ENCODE measurements at regions not wholly inside any gene's neighbourhood (a gene's known extent, or its start where the extent isn't known, plus 50 kb on each side); places are given as distances from the start of the nearest gene placed in this dataset.

DNA sequence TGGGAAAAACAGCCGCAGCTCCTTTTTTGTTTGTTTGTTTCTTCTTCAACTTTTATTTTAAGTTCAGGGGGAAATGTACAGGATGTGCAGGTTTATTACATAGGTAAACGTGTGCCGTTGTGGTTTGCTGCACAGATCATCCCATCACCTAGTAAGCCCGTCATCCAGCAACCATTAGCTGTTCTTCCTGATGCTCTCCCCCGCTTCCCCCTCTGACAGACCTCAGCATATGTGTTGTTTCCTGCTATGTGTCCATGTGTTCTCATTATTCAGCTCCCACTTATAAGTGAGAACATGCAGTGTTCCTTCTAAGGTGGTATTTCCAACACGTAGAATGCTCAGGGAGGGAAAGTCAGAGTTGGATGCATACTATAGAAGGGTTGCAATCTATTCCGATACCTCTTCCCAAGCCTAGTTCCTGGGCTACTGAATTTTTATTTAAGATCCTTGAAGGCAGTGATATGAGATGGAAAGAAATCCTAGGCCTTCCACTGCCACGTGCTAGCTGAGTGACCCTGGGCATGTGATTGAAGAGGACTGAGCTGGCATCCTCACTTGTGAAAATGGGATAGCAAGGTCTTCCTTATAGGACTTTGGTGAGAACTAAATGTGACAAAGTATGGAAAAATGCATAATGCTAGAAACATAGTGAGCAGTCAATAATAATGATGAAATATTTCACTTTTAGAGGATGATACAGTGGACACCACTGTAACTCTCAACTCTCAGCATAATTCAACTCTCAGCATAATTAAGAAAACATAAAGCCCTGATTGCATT is 278.5 kb downstream of the REEP3 start:
- TF ChIP-seq, protein P1, sequence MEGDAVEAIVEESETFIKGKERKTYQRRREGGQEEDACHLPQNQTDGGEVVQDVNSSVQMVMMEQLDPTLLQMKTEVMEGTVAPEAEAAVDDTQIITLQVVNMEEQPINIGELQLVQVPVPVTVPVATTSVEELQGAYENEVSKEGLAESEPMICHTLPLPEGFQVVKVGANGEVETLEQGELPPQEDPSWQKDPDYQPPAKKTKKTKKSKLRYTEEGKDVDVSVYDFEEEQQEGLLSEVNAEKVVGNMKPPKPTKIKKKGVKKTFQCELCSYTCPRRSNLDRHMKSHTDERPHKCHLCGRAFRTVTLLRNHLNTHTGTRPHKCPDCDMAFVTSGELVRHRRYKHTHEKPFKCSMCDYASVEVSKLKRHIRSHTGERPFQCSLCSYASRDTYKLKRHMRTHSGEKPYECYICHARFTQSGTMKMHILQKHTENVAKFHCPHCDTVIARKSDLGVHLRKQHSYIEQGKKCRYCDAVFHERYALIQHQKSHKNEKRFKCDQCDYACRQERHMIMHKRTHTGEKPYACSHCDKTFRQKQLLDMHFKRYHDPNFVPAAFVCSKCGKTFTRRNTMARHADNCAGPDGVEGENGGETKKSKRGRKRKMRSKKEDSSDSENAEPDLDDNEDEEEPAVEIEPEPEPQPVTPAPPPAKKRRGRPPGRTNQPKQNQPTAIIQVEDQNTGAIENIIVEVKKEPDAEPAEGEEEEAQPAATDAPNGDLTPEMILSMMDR (IDR thresholded peaks at IDR 0.05; ENCODE audit: borderline replicate concordance, insufficient read depth, low read depth, low read length) = no peak
- H3K4me3 ChIP-seq (ENCODE audit: low read depth, low read length) = no peak overlapping the region

DNA sequence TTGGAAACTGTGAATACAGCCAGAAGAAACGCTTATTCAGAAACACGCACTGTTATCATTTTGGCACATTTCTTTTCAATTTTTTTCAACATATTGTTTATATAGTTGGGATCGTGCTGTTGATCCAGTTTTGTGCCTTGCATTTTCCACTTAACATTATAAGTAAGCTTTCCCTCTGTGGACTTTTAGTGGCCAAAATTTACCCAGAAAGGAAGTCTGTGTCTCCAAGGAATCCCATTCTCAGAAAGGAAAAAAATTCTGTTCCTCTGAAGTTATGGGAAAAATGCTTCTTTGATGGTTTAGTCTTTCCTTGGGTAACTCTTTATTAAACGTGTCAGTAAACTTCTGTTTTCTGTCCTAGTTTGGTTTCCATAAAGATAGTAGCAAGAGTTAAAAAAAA is 280.0 kb downstream of the REEP3 start:
- TF ChIP-seq, protein P1 (IDR thresholded peaks at IDR 0.05; ENCODE audit: borderline replicate concordance, insufficient read depth, low read depth, low read length) = no peak
- no peak overlapping the region for H3K4me3 ChIP-seq (ENCODE audit: low read depth, low read length)

DNA sequence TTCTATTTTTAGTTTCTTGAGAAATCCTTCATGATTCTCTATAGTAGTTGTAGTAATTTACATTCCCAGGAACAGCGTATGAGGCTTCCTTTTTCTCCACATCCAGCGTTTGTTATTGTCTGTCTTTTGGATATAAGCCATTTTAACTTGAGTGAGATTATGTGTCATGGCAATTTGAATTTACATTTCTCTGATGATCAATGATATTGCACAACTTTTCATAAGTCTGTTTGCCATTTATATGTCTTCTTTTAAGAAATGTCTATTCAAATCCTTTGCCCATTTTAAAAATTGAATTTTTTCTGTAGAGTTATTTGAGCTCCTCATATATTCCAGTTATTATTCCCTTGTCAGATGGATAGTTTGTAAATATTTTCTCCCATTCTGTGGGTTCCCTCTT is 285.1 kb downstream of the REEP3 start:
- TF ChIP-seq, protein P1 (IDR thresholded peaks at IDR 0.05; ENCODE audit: borderline replicate concordance, insufficient read depth, low read depth, low read length) = no peak

DNA sequence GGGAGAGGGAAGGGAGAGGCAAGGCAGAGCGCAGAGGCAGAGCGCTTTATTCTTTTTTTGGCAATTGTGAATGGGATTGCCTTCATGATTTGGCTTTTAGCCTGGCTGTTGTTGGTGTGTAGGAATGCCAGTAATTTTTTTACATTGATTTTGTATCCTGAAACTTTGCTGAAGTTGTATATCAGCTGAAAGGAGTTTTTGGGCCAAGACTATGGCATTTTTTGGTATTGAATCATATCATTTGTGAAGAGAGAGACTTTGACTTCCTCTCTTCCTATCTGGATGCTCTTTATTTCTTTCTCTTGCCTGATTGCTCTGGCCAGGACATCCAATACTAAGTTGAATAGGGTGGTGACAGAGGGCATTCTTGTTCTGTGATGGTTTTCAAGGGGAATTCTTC is 291.3 kb downstream of the REEP3 start:
- TF ChIP-seq, protein P1 (IDR thresholded peaks at IDR 0.05; ENCODE audit: borderline replicate concordance, insufficient read depth, low read depth, low read length) = no peak
- H3K4me3 ChIP-seq (ENCODE audit: low read depth, low read length) = no peak overlapping the region

More for the DNA sequence above, 285.1 kb downstream of the REEP3 start:
- no peak overlapping the region for H3K4me3 ChIP-seq (ENCODE audit: low read depth, low read length)

DNA sequence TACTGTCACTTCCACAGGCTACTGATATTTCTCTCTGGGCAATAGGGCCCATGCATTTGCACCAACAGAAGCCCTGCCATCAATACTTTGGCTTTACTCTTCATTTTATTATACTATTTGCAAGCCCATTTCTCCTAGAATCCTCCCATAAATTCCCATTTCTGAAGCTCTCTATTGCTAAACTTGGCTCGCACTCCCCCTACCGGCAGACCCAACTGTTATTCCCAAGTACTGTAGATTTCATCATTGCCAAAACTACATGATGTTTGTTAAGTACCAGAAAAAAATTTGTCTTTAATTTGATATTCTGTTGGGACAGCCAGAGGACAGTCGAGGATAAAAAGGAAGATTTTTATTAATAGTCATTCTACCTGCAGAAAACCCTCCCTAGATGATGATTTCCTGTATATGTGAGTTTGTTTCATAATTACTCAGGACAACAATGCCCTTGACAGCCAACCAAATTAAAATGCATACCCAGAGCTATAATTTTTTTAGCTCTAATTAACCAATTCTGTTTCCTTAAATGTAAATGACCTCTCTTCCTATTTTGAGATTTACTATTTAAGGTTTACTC is 298.6 kb downstream of the REEP3 start:
- TF ChIP-seq, protein P1 (IDR thresholded peaks at IDR 0.05; ENCODE audit: borderline replicate concordance, insufficient read depth, low read depth, low read length) = peak; percentile 60; the same call in 1 of the 2 replicates
- H3K4me3 ChIP-seq (ENCODE audit: low read depth, low read length) = no peak overlapping the region

DNA sequence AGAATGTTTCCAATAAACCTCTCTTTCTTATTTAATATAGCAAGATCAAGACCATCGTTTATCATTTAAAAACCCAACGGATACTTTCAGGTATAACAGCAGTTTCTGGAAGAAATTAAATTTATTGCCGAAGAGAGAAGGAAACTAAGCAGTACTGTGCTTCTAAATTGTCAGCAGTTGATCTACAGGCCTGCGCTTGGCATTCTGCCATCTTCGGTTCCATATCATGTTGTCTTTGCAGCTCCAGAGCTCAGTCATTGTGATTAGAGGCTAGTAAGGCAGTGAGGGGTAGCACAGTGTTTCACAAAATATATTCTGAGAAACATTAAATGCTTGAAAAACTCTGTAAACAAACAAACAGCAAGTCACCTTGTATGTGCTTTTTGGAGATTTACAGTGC is 301.3 kb downstream of the REEP3 start:
- H3K4me3 ChIP-seq (ENCODE audit: low read depth, low read length) = no peak overlapping the region
- TF ChIP-seq, protein P1 (IDR thresholded peaks at IDR 0.05; ENCODE audit: borderline replicate concordance, insufficient read depth, low read depth, low read length) = no peak

DNA sequence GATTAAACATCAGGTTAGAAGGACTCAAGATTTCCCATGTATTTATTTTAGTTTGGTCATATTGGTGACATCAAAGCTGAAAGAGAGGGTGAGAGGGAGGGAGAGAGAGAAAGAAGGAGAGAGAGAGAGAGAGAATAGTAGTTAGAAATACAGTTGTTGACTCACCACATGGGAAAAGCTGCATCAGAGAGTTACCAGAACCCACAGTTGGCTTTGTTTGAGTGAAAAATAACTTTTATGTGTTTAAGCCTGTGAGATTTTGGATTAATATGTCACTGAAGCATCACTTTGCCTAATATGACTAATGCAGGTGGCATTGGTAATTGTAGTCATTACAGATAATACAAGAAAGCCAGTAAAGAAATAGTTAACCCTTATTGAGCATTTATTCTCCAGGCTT is 303.9 kb downstream of the REEP3 start:
- H3K4me3 ChIP-seq (ENCODE audit: low read depth, low read length) = no peak overlapping the region
- TF ChIP-seq, protein P1 (IDR thresholded peaks at IDR 0.05; ENCODE audit: borderline replicate concordance, insufficient read depth, low read depth, low read length) = no peak

Data from GM12875 (cell line).